Superior temporal gyrus (tissue), 1 donor: ENCODE measurements at regions not wholly inside any gene's neighbourhood (a gene's known extent, or its start where the extent isn't known, plus 50 kb on each side); places are given as distances from the start of the nearest gene placed in this dataset.
A peak's percentile ranks its signal among the peaks of the same experiment; 100 is the strongest.

Experiments used
- DNase-seq: peaks from one replicate; pipeline ENCODE4 v3.0.0-alpha.2; 2016; ENCODE audit errors: extremely low spot score

- peak; percentile 64 for DNase-seq
Observed at GRCh38 chr14:82359201-82359600, 825.5 kb upstream of the SEL1L start.

GRCh38 chr14:82362452-82362851, 828.8 kb upstream of the SEL1L start:
- peak; percentile 44 for DNase-seq

- no peak for DNase-seq
Observed at GRCh38 chr14:82365471-82365870, 831.8 kb upstream of the SEL1L start.

- no peak for DNase-seq
Observed at GRCh38 chr14:82366803-82367202, 833.1 kb upstream of the SEL1L start.

GRCh38 chr14:82379291-82379690, 845.6 kb upstream of the SEL1L start:
- DNase-seq = no peak

- no peak for DNase-seq
Observed at GRCh38 chr14:82385048-82385447, 851.4 kb upstream of the SEL1L start.

- DNase-seq = peak; percentile 55
Observed at GRCh38 chr14:82387699-82388098, 854.0 kb upstream of the SEL1L start.

GRCh38 chr14:82388488-82388887, 854.8 kb upstream of the SEL1L start:
- peak; percentile 65 for DNase-seq

GRCh38 chr14:82390586-82390985, 856.9 kb upstream of the SEL1L start:
- DNase-seq = no peak

- DNase-seq = no peak
Observed at GRCh38 chr14:82394916-82395315, 861.3 kb upstream of the SEL1L start.

GRCh38 chr14:82398256-82398655, 864.6 kb upstream of the SEL1L start:
- peak; percentile 53 for DNase-seq

GRCh38 chr14:82403987-82404386, 870.3 kb upstream of the SEL1L start:
- DNase-seq = no peak

GRCh38 chr14:82410064-82410463, 876.4 kb upstream of the SEL1L start:
- no peak for DNase-seq

GRCh38 chr14:82411298-82411697, 877.6 kb upstream of the SEL1L start:
- no peak for DNase-seq

GRCh38 chr14:82412545-82412944, 878.9 kb upstream of the SEL1L start:
- DNase-seq = no peak

GRCh38 chr14:82414853-82415539, 881.3 kb upstream of the SEL1L start:
- DNase-seq = no peak

GRCh38 chr14:82419933-82420332, 886.3 kb upstream of the SEL1L start:
- no peak for DNase-seq

- DNase-seq = no peak
Observed at GRCh38 chr14:82420871-82421270, 887.2 kb upstream of the SEL1L start.

- no peak for DNase-seq
Observed at GRCh38 chr14:82421286-82421685, 887.6 kb upstream of the SEL1L start.

- DNase-seq = no peak
Observed at GRCh38 chr14:82422230-82422629, 888.6 kb upstream of the SEL1L start.

GRCh38 chr14:82425261-82425660, 891.6 kb upstream of the SEL1L start:
- DNase-seq = no peak

- no peak for DNase-seq
Observed at GRCh38 chr14:82431031-82431430, 897.4 kb upstream of the SEL1L start.

GRCh38 chr14:82432301-82433105, 898.9 kb upstream of the SEL1L start:
- DNase-seq = no peak
